ENCODE measurements at regions not wholly inside any gene's neighbourhood (a gene's known extent, or its start where the extent isn't known, plus 50 kb on each side); places are given as distances from the start of the nearest gene placed in this dataset.

DNA sequence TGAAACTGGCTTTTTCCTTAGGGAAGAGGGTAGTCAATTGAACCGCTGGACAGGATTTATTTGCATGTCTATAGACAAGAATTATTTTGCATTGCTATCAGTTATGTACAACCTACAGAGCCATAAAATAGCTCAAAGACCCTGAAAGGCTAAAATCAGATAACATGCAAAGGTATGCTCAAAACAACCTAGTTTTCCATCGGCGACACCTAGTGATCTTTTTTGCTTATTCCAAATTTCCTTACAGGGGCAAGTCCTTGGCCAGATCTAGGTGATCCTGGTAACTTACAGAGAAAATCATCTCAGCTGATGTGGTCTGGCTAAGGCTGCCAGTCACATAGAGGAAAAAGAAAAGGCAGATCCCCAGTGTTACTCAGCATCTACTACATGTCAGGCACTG is 141.2 kb upstream of the RPL38 start:
- CTCF ChIA-PET, result interaction anchor here (0.8 kb wide), 1 partner anchor 34 kb away, joined by 3 read pairs; no protein-coding TSS in a partner anchor
- no peak for TF ChIP-seq CTBP1 (IDR thresholded peaks at IDR 0.05; ENCODE audit: borderline replicate concordance)
- no peak for TF ChIP-seq ELF4 (IDR thresholded peaks at IDR 0.05)
- TF ChIP-seq BHLHE40 (IDR thresholded peaks at IDR 0.05; ENCODE audit: borderline replicate concordance), result no peak
- no peak for DNase-seq (ENCODE audit: extremely low spot score)
- POLR2A ChIA-PET, result no interaction called here

GRCh38 chr17:74063439-74063838 is 140.0 kb upstream of the RPL38 start:
- DNase-seq (ENCODE audit: extremely low spot score), result no peak
- ChIA-PET CTCF (no interaction called here), POLR2A (no interaction called here)
- TF ChIP-seq SP1 (IDR thresholded peaks at IDR 0.05), result no peak
- TF ChIP-seq ELF4 (IDR thresholded peaks at IDR 0.05), result no peak
- TF ChIP-seq FOXM1 (IDR thresholded peaks at IDR 0.05; ENCODE audit: borderline replicate concordance), result no peak
- no peak for TF ChIP-seq L3MBTL2 (conservative IDR thresholded peaks at IDR 0.05)
- TF ChIP-seq TARDBP (IDR thresholded peaks at IDR 0.05), result no peak

GRCh38 chr17:74070374-74070773 is 133.1 kb upstream of the RPL38 start:
- ChIA-PET CTCF (no interaction called here), POLR2A (no interaction called here)
- TF ChIP-seq L3MBTL2 (conservative IDR thresholded peaks at IDR 0.05) (no peak), BHLHE40 (IDR thresholded peaks at IDR 0.05; ENCODE audit: borderline replicate concordance) (no peak), HDGF (IDR thresholded peaks at IDR 0.05; ENCODE audit: borderline replicate concordance) (no peak), LEF1 (IDR thresholded peaks at IDR 0.05; ENCODE audit: borderline replicate concordance) (no peak), ARNT (IDR thresholded peaks at IDR 0.05) (no peak), ZNF384 (IDR thresholded peaks at IDR 0.05) (no peak), FOXK2 (IDR thresholded peaks at IDR 0.05) (no peak), SUZ12 (IDR thresholded peaks at IDR 0.05) (no peak)
- TF ChIP-seq, protein P1, sequence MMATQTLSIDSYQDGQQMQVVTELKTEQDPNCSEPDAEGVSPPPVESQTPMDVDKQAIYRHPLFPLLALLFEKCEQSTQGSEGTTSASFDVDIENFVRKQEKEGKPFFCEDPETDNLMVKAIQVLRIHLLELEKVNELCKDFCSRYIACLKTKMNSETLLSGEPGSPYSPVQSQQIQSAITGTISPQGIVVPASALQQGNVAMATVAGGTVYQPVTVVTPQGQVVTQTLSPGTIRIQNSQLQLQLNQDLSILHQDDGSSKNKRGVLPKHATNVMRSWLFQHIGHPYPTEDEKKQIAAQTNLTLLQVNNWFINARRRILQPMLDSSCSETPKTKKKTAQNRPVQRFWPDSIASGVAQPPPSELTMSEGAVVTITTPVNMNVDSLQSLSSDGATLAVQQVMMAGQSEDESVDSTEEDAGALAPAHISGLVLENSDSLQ (IDR thresholded peaks at IDR 0.05), result no peak
- DNase-seq (ENCODE audit: extremely low spot score), result no peak

DNA sequence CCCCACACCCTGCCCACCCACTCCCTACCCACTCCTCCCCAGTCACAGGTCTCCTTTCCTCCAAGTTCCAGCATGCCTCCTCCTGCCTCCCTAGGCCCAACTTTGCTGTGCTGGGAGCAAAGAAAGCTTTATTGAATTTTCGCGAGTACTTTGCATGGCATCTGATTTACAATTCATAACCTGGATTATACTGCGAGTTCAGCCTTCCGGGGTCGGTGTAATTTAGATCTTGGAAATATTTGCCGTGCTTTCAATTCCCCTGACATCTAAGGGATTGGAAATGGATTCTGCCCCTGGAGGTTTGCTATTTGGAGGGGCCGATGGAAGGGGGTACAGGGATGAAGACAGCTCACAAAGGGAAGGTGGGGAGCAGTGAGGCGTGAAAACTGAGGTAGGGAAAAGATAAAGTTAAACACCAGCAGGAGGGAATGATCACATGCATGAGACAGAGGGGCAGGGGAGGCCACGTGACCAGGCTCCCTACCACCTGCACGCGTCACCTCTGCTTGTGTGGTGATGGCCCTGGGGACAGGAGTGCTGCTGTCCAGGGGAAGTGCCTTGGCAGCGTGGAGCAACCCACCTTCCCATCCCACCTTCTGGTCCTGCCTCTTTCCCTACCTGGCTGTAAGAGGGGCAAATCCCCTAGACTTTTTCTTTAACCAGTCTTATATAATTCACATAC is 132.3 kb upstream of the RPL38 start:
- ChIA-PET POLR2A (no interaction called here), CTCF (no interaction called here)

GRCh38 chr17:74072340-74072739 is 131.1 kb upstream of the RPL38 start:
- CTCF ChIA-PET, result no interaction called here
- TF ChIP-seq FOXA1 (IDR thresholded peaks at IDR 0.05) (no peak), ARNT (IDR thresholded peaks at IDR 0.05) (no peak), BHLHE40 (IDR thresholded peaks at IDR 0.05; ENCODE audit: borderline replicate concordance) (no peak), LEF1 (IDR thresholded peaks at IDR 0.05; ENCODE audit: borderline replicate concordance) (no peak), CTBP1 (IDR thresholded peaks at IDR 0.05; ENCODE audit: borderline replicate concordance) (no peak)
- POLR2A ChIA-PET, result no interaction called here
- DNase-seq (ENCODE audit: extremely low spot score), result no peak

More for the DNA sequence above, 132.3 kb upstream of the RPL38 start:
- TF ChIP-seq LEF1 (IDR thresholded peaks at IDR 0.05; ENCODE audit: borderline replicate concordance) (no peak), TARDBP (IDR thresholded peaks at IDR 0.05) (no peak), FOXA1 (IDR thresholded peaks at IDR 0.05) (no peak), FOXM1 (IDR thresholded peaks at IDR 0.05; ENCODE audit: borderline replicate concordance) (no peak), SP1 (IDR thresholded peaks at IDR 0.05) (no peak), FOXK2 (IDR thresholded peaks at IDR 0.05) (no peak), SUZ12 (IDR thresholded peaks at IDR 0.05) (no peak), ZNF384 (IDR thresholded peaks at IDR 0.05) (no peak), ELF4 (IDR thresholded peaks at IDR 0.05) (no peak), L3MBTL2 (conservative IDR thresholded peaks at IDR 0.05) (no peak), CTBP1 (IDR thresholded peaks at IDR 0.05; ENCODE audit: borderline replicate concordance) (no peak)
- no peak for DNase-seq (ENCODE audit: extremely low spot score)

- no peak for DNase-seq (ENCODE audit: extremely low spot score)
- TF ChIP-seq LEF1 (IDR thresholded peaks at IDR 0.05; ENCODE audit: borderline replicate concordance) (no peak), CTBP1 (IDR thresholded peaks at IDR 0.05; ENCODE audit: borderline replicate concordance) (no peak), L3MBTL2 (conservative IDR thresholded peaks at IDR 0.05) (no peak), TARDBP (IDR thresholded peaks at IDR 0.05) (no peak)
- ChIA-PET CTCF (no interaction called here), POLR2A (no interaction called here)
Measured at GRCh38 chr17:74076446-74076845, 127.0 kb upstream of the RPL38 start.

- POLR2A ChIA-PET, result no interaction called here
- TF ChIP-seq TARDBP (IDR thresholded peaks at IDR 0.05) (no peak), SUZ12 (IDR thresholded peaks at IDR 0.05) (no peak), ARNT (IDR thresholded peaks at IDR 0.05) (no peak), L3MBTL2 (conservative IDR thresholded peaks at IDR 0.05) (no peak), BHLHE40 (IDR thresholded peaks at IDR 0.05; ENCODE audit: borderline replicate concordance) (no peak), NFRKB (IDR thresholded peaks at IDR 0.05) (no peak), ZNF384 (IDR thresholded peaks at IDR 0.05) (no peak), FOXK2 (IDR thresholded peaks at IDR 0.05) (no peak), FOXA1 (IDR thresholded peaks at IDR 0.05) (no peak), CTBP1 (IDR thresholded peaks at IDR 0.05; ENCODE audit: borderline replicate concordance) (no peak), LEF1 (IDR thresholded peaks at IDR 0.05; ENCODE audit: borderline replicate concordance) (no peak), HDGF (IDR thresholded peaks at IDR 0.05; ENCODE audit: borderline replicate concordance) (no peak), FOXM1 (IDR thresholded peaks at IDR 0.05; ENCODE audit: borderline replicate concordance) (no peak), ELF4 (IDR thresholded peaks at IDR 0.05) (no peak), SP1 (IDR thresholded peaks at IDR 0.05) (no peak)
- TF ChIP-seq, protein P1 (IDR thresholded peaks at IDR 0.05), result no peak
- CTCF ChIA-PET, result interaction anchor here (4.8 kb wide), 1 partner anchor 13 kb away, joined by 14 read pairs; no protein-coding TSS in a partner anchor
- DNase-seq (ENCODE audit: extremely low spot score), result no peak
Measured at GRCh38 chr17:74077231-74077630, 126.2 kb upstream of the RPL38 start.

All from HEK293T (cell line).